HG03095 (cell line): ENCODE measurements at regions not wholly inside any gene's neighbourhood (a gene's known extent, or its start where the extent isn't known, plus 50 kb on each side); places are given as distances from the start of the nearest gene placed in this dataset.
"Not testable (repeated sequence)": the region's sequence is repeated elsewhere in the genome, so short reads cannot be mapped to it uniquely, and the experiment has no call there.

Experiments used
- ATAC-seq: cut with Tn5 transposase; IDR thresholded peaks from one replicate; pipeline ENCODE4 v1.9.1; 2021; ENCODE audit warnings: moderate library complexity; ENCODE audit not compliant: unreplicated experiment

- no peak for ATAC-seq
Measured at GRCh38 chr3:82129221-82129801, 367.9 kb upstream of the GBE1 start.

- no peak for ATAC-seq
Measured at GRCh38 chr3:82128271-82128670, 366.8 kb upstream of the GBE1 start.

DNA sequence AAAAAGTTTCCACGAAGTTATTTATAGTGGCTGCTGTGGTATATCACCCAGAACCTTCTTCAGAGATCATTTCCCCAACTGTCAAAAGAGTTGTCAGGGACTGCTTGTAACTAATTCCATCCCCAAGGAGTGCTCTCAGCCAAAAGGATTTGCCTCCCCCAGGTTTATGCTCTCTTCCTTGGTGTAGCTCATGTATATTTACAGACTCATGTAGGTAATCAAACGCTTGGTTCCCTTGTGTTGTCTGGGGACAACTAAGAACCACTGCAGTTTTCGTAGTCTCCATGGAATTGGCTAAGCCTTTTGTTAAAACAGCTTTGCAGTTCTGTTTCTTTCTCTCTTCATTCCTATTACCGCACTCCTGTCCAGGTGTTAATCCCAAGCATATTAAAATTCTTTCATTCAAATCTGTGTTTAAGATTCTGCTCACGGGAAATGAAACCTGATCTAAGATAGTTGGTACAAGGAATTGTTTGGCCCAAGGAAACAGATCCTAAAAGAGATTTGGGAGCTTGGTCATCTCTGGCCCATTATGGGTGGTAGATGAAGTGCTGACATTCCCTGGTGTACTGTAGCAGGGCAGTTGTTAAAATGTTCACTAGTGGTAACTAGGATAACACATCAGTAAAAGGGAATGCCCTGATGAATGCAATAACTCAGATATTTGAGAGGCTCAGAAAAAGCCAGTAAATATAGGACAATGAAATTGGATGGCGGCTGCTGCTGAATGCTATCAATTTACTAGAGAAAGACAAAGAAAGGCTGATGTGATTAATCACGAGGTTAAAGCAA, 361.3 kb upstream of the GBE1 start:
- ATAC-seq = no peak

DNA sequence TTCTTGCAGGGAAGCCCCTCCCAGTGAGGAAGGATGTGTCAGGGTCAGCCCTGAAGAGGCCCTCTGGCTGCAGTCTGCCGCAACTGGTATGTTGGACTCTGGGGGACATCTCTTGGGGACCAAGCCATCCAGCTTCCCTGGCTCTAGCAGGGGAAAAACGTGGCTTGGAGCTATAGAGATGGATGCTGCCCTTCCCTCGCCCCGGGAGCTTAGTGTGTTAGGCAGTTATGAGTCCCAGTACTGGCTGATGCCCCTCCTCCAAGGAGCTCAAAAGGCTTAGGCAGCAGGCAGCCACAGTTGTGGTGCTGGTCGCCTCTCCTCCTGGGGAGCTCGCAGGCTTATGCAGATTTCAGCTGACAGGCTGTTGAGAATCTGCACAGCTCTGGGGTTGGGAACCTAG, 353.1 kb upstream of the GBE1 start:
- no peak for ATAC-seq

DNA sequence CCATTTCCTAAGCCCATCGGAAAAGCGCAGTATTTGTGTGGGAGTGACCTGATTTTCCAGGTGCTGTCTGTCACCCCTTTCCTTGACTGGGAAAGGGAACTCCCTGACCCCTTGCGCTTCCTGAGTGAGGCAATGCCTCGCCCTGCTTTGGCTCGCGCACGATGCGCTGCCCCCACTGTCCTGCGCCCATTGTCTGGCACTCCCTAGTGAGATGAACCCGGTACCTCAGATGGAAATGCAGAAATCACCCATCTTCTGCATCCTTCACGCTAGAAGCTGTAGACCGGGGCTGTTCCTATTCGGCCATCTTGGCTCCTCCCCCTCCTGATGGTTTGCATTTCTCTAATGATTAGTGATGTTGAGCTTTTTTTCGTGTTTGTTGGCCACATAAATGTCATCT, 349.3 kb upstream of the GBE1 start:
- not testable (repeated sequence) for ATAC-seq

- ATAC-seq = no peak
Measured at GRCh38 chr3:82103241-82103640, 341.8 kb upstream of the GBE1 start.

- no peak for ATAC-seq
Measured at GRCh38 chr3:82100378-82100777, 338.9 kb upstream of the GBE1 start.

DNA sequence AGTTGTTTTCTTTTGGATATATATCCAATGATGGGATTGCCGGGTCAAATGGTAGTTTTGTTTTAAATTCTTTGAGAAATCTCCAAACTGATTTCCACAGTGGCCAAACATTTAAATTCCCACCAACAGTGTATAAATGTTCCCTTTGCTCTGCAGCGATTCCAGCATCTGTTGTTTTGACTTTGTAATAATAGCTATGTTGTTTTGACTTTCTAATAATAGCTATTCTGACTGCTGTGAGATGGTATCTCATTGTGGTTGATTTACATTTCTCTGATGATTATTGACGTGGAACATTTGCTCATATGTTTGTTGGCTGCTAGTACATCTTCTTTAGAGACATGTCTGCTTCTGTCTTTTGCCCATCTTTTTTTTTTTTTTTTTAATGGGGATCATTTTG, 332.2 kb upstream of the GBE1 start:
- ATAC-seq = no peak

GRCh38 chr3:82088749-82089148, 327.3 kb upstream of the GBE1 start:
- ATAC-seq = peak; percentile 78

GRCh38 chr3:82087958-82088357, 326.5 kb upstream of the GBE1 start:
- no peak for ATAC-seq

- ATAC-seq = no peak
Measured at GRCh38 chr3:82085851-82086475, 324.5 kb upstream of the GBE1 start.

DNA sequence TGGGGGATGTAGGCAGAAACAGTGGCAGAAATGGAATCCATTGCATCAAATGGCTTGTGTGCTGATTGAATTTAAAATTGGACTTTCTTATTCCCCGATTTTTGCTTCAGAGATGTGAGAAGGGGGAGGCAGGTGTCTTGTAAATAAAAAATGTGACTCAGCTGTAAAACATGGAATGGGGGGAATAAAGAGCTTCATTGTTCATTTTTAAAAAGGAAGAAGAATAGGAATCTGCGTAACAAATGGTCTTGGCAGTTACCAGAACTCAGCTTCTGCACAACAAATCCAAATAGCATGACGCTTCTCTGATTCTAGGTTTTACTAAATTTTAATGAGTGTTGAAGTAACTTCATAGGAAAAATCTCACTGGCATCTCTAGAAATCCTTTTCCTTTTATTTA, 323.9 kb upstream of the GBE1 start:
- ATAC-seq = no peak

- ATAC-seq = no peak
Measured at GRCh38 chr3:82084824-82085223, 323.4 kb upstream of the GBE1 start.

- ATAC-seq = no peak
Measured at GRCh38 chr3:82082796-82083195, 321.4 kb upstream of the GBE1 start.

GRCh38 chr3:82081351-82081750, 319.9 kb upstream of the GBE1 start:
- no peak for ATAC-seq

DNA sequence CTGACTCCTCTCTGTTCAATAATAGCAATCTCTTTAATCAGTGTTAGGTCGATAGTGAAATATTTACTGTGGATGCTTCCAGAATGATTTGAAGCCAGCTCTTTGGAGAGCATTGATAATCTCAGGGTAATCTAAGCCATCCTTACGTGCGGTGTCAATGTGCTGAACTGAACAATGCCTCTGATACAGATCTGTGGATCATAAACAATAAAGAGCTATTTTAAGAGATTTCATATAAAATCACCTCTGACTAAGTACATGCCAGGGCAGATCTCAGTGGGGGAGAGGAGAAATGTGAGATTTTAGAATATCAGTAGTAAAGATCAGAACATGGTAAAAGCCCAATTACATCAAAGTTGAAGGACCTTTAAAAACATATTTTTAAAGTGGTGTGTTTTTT, 319.3 kb upstream of the GBE1 start:
- ATAC-seq = no peak

DNA sequence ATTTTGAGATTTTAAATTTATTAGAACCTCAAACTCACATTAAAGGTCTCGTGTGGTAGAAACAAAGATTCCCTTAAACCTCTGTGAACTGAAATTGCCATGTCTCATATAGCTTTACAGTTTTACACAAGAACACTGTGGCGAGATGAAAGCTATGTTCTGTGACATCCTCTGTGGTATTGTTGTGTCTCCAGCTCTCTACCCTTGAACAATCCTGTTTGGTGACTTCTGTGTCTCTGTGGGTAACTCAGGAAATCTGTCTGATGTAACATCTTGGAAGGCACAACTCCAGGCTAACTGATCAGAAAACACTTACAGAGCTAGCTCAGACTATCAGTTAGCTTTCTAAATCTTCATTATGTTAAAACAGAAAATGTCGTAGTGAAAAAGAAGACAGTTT, 318.8 kb upstream of the GBE1 start:
- no peak for ATAC-seq

DNA sequence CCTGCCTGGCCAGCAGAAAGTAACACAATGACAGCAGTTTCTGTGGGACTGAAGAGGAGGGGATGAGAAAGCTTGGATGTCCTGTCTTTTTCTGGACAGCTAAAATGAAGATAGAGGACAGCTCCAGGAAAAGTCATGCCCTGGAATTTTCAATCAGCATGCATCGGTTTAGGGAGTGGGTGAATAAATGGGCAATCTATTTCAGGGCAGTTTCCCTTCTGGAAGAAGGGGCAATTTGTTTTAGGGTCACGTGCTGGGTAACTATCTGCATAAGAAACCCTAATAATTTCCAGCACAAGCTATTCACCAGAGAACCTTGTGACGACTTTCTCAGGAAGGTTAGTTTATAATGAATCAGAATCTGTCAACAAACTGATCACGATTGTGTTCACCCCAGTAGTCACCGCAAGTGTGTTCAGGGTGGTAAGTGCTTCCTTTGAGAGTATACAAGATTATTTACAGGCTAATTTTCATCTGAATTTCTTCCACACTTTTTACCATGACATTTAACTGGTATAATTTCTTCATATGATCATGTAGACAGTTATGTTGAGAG, 318.0 kb upstream of the GBE1 start:
- ATAC-seq = no peak

GRCh38 chr3:82078246-82078645, 316.8 kb upstream of the GBE1 start:
- ATAC-seq = no peak

DNA sequence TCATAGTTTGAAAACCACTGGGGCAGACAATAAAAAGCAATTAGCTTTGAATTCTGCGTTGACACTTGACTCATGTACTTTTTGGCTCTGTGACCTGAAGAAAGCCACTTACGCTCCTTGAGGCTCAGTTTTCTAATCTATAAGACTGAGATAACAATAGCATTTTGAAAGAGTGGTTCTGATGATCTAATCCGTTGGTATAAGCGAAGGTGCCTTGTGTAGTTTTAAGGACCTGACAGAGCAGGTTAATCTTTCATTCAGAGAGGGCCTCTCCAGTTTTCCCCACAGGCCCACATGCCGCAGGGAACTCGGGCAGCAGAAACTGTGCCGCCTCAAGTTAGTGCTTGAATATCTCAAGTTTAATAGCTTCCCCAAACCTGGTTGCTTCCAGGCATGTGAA, 306.0 kb upstream of the GBE1 start:
- no peak for ATAC-seq

- no peak for ATAC-seq
Measured at GRCh38 chr3:82058809-82059208, 297.4 kb upstream of the GBE1 start.

- no peak for ATAC-seq
Measured at GRCh38 chr3:82055792-82056191, 294.3 kb upstream of the GBE1 start.
